Ishikawa (cell line): ENCODE measurements at regions not wholly inside any gene's neighbourhood (a gene's known extent, or its start where the extent isn't known, plus 50 kb on each side); places are given as distances from the start of the nearest gene placed in this dataset.

ENCODE experiments used
- CEBPB ChIP-seq: IDR thresholded peaks from 2 replicates; pipeline ENCODE4 v1.6.1; 2012
- CREB1 ChIP-seq: IDR thresholded peaks from 2 replicates; pipeline ENCODE4 v1.6.1; 2012; ENCODE audit warnings: low read depth
- EGR1 ChIP-seq: IDR thresholded peaks from 2 replicates; pipeline ENCODE4 v1.6.1; 2012
- EP300 ChIP-seq: IDR thresholded peaks from 2 replicates; pipeline ENCODE4 v1.6.1; 2012; ENCODE audit warnings: borderline replicate concordance
- FOXM1 ChIP-seq: IDR thresholded peaks from 2 replicates; pipeline ENCODE4 v1.6.1; 2012; ENCODE audit warnings: low read depth, borderline replicate concordance
- NFIC ChIP-seq: IDR thresholded peaks from 2 replicates; pipeline ENCODE4 v1.6.1; 2012
- RAD21 ChIP-seq: IDR thresholded peaks from 2 replicates; pipeline ENCODE4 v1.6.1; 2012; ENCODE audit warnings: low read depth
- TAF1 ChIP-seq: IDR thresholded peaks from 2 replicates; pipeline ENCODE4 v1.6.1; 2012; ENCODE audit warnings: low read depth, mild to moderate bottlenecking
- TCF12 ChIP-seq: IDR thresholded peaks from 2 replicates; pipeline ENCODE4 v1.6.1; 2012; ENCODE audit warnings: low read depth
- TEAD4 ChIP-seq: IDR thresholded peaks from 2 replicates; pipeline ENCODE4 v1.6.1; 2012
- YY1 ChIP-seq: IDR thresholded peaks from 2 replicates; pipeline ENCODE4 v1.6.1; 2012; ENCODE audit warnings: low read depth
- ZBTB7A ChIP-seq: IDR thresholded peaks from 2 replicates; pipeline ENCODE4 v1.6.1; 2012; ENCODE audit warnings: low read depth
- TF ChIP-seq, protein P1 (sequence below): IDR thresholded peaks from 2 replicates; pipeline ENCODE4 v1.6.1; 2012; ENCODE audit warnings: low read depth, mild to moderate bottlenecking
- TF ChIP-seq, protein P2 (sequence below): IDR thresholded peaks from 2 replicates; pipeline ENCODE4 v1.6.1; 2012
- TF ChIP-seq, protein P3 (sequence below): IDR thresholded peaks from 2 replicates; pipeline ENCODE4 v1.6.1; 2012

DNA sequence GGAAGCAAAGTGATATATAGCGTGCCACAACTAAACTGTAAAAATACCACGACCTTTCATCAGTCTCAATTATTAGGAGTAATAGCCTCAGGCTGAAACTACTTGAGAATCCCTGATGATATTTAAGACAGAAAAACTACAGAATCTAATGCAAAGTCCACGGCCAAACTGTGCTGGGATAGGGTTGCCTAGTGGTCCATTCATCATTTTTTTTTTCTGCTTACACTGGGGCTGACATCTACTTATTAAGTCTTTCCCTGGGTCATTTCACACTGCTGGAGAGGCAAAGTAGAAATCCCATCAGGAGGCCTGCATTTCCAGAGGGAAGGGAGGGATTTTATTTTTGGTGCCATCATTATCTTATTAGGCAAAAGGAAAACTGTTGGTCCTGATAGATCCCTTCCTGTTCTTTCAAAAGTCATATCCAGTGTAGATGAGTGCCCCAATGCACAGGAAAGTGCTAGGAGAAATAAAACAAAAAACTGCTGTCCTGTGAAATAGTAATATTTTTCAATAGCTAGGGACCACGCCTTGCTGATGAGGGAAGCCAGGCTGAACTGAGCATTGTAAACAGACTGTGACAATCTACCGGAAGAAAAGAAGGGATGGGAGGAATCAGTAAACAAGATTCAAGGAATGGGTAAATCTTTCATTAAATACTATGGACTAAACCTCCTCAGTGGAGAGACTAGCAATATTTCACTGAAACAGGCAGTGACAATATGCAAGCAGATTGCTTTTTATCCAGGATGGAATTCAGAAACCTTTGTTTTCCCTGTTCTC lies 644.3 kb downstream of the IRS1 start:
- peak; percentile 23; the same call in 1 of the 2 replicates for TF ChIP-seq TCF12
- TF ChIP-seq RAD21, result no peak
- peak; percentile 3; the same call in 1 of the 2 replicates for TF ChIP-seq NFIC

DNA sequence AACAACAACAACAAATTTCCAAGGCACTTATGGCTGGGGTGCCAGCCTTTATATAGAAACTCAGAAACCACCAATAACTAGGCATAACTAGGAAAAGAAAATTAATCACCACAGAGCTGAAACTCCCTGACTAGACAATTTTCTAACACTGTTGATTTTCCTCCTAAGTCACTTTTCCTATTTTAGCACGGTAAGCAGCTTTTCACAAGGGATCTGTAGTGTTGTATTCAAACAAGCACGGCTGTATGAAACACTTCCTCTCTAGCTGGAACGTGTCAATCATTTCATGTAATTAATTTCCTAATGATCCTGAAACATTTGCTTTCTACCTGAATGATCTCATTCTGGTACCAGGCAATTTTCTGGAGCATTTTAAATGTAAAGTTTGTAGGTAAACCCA lies 645.0 kb downstream of the IRS1 start:
- TF ChIP-seq EGR1, result no peak
- no peak for TF ChIP-seq CEBPB
- no peak for TF ChIP-seq ZBTB7A
- TF ChIP-seq EP300, result no peak
- TF ChIP-seq, protein P1, sequence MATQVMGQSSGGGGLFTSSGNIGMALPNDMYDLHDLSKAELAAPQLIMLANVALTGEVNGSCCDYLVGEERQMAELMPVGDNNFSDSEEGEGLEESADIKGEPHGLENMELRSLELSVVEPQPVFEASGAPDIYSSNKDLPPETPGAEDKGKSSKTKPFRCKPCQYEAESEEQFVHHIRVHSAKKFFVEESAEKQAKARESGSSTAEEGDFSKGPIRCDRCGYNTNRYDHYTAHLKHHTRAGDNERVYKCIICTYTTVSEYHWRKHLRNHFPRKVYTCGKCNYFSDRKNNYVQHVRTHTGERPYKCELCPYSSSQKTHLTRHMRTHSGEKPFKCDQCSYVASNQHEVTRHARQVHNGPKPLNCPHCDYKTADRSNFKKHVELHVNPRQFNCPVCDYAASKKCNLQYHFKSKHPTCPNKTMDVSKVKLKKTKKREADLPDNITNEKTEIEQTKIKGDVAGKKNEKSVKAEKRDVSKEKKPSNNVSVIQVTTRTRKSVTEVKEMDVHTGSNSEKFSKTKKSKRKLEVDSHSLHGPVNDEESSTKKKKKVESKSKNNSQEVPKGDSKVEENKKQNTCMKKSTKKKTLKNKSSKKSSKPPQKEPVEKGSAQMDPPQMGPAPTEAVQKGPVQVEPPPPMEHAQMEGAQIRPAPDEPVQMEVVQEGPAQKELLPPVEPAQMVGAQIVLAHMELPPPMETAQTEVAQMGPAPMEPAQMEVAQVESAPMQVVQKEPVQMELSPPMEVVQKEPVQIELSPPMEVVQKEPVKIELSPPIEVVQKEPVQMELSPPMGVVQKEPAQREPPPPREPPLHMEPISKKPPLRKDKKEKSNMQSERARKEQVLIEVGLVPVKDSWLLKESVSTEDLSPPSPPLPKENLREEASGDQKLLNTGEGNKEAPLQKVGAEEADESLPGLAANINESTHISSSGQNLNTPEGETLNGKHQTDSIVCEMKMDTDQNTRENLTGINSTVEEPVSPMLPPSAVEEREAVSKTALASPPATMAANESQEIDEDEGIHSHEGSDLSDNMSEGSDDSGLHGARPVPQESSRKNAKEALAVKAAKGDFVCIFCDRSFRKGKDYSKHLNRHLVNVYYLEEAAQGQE, result no peak
- no peak for TF ChIP-seq FOXM1
- no peak for TF ChIP-seq TEAD4
- TF ChIP-seq, protein P2, sequence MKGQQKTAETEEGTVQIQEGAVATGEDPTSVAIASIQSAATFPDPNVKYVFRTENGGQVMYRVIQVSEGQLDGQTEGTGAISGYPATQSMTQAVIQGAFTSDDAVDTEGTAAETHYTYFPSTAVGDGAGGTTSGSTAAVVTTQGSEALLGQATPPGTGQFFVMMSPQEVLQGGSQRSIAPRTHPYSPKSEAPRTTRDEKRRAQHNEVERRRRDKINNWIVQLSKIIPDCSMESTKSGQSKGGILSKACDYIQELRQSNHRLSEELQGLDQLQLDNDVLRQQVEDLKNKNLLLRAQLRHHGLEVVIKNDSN, result no peak
- no peak for TF ChIP-seq TAF1
- TF ChIP-seq YY1, result no peak
- no peak for TF ChIP-seq TCF12
- no peak for TF ChIP-seq NFIC
- TF ChIP-seq, protein P3, sequence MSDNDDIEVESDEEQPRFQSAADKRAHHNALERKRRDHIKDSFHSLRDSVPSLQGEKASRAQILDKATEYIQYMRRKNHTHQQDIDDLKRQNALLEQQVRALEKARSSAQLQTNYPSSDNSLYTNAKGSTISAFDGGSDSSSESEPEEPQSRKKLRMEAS, result no peak
- no peak for TF ChIP-seq RAD21

DNA sequence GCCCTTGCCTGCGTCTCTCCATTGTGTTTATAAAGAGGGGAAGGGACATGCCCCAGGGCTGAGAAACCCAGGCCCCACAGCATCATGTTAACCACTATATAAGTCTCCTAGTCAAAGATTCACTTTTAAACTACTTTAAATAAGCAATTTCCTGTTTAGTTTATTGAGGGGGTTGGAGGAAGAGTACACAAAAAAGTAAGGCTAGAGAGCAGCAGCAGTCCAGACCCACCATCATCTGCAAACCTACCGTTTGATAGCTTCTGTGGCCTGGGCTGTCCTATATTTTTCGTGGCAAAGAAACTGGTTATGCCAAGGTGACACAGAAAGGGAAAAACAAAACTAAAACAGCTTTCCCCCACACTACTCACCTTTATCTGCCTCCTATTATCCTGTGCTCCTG lies 646.1 kb downstream of the IRS1 start:
- TF ChIP-seq TAF1, result no peak
- no peak for TF ChIP-seq YY1

DNA sequence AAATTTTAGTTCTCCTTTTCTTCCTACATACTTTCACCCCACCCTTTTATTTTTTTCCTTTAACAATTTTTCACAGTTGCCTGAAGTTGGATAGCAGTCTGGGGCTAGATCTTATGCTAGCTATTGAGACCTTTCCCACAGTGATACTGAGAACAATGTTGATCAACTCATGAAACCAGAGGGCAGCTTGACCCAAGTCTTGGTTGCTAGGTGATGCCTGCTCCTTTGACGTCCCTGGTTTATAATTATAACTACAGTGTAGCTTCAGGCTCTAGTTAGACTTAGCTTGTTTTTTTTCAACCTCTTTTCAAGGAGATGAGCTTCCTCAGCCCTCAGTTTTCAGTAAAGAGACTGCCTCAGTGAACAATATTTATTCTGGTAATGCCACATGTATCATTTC lies 648.5 kb downstream of the IRS1 start:
- TF ChIP-seq CEBPB (no peak), ZBTB7A (no peak), YY1 (no peak), TCF12 (no peak), EGR1 (no peak)
- TF ChIP-seq, protein P2, result no peak

DNA sequence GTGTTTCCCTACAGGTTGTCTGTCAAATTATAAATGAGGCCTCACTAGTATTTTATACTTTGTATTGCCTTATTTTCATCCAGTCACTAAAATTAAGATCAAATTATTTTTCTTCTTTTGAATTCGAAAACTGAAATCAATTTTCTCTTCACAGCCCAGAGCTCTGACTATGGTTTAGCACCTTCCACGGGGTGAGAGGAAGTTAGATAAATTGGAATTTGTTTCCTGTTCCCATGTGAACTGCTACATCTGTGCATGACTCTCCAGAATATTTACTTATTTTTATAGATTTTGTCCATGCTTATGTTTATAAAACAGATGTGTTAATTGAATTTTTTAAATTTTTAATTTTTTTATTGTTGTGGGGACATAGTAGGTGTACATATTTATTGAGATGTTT lies 656.5 kb downstream of the IRS1 start:
- TF ChIP-seq EGR1 (no peak), ZBTB7A (no peak), NFIC (no peak)
- TF ChIP-seq, protein P3, result no peak
- TF ChIP-seq, protein P1, result no peak
- TF ChIP-seq, protein P2, result no peak

DNA sequence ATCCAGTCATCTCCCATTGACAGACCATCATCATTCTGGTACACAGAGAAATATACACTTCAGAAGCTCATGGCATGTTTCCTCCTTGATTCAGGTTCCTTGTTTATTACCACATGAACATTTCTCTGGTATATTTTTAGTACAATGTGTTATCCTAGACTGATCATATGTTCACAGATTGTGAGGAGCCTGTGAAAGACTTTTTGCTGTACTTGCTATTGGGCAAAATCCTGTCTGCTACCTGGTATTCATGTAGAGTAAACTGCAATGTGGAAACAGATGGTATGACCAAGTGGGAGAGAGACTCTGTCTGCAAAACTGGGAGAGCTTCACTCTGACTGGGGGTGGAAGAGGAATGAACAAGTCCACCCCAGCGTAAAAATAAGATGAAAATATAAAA lies 657.2 kb downstream of the IRS1 start:
- TF ChIP-seq ZBTB7A, result no peak

DNA sequence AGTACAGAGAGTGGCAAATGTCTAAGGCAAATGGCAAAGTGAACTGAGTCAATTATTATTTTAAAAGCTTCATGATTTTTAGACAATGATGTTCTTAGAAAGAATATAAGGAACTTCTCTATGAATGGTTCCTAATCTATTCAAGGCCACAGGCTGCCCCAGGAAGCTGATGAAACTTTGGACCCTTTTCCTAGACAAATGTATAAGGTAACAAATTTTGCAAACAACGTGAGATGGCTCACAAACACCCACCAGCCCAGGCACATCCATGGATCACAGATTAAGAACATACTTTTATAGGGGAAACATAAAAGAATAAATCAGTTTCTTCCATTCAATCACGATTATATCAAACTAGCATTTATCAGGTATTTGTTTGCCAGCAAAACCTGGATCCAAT lies 659.0 kb downstream of the IRS1 start:
- no peak for TF ChIP-seq EP300
- no peak for TF ChIP-seq TEAD4
- TF ChIP-seq, protein P1, result no peak
- no peak for TF ChIP-seq EGR1
- no peak for TF ChIP-seq ZBTB7A
- no peak for TF ChIP-seq CREB1
- TF ChIP-seq TCF12, result no peak
